Middle frontal gyrus (tissue), 1 donor: ENCODE measurements at regions not wholly inside any gene's neighbourhood (a gene's known extent, or its start where the extent isn't known, plus 50 kb on each side); places are given as distances from the start of the nearest gene placed in this dataset.
"Not testable (repeated sequence)": the region's sequence is repeated elsewhere in the genome, so short reads cannot be mapped to it uniquely, and the experiment has no call there.

ENCODE experiments used
- DNase-seq: peaks from one replicate; pipeline ENCODE4 v3.0.0-alpha.2; 2015; ENCODE audit warnings: low spot score; ENCODE audit errors: extremely low spot score

- DNase-seq: no peak
These were observed 58.0 kb upstream of the SLC25A48 start for GRCh38 chr5:135776457-135776856.

GRCh38 chr5:135761746-135762145, 72.7 kb upstream of the SLC25A48 start:
- DNase-seq: peak; percentile 8

DNA sequence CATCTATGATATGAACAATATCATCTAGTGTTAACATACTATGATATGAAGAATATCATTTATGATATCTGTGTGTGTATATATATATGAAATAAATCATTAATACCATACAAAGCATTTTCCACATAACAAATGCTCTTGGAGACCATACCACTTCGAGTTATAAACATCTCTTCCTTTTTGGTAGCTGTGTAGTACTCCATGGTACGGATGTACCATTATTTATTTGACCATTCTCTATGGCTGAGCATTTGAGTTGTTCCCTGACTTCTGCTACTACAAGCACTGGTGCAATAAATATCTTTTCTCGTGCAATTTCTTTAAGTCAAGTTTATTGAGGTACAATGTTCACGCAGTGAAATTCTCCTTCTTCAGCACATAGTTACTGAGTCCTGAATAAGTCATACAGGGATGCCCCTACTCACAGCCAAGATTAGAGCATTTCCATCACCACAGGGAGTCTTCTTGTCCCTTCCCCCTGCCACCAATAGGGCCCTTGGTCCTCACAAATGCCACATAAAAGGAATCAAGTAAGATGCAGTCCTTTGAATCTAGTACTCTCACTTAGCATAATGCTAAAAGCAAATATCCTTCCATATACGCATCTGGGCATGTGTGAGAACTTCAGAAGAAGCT, 75.2 kb upstream of the SLC25A48 start:
- DNase-seq: no peak

DNA sequence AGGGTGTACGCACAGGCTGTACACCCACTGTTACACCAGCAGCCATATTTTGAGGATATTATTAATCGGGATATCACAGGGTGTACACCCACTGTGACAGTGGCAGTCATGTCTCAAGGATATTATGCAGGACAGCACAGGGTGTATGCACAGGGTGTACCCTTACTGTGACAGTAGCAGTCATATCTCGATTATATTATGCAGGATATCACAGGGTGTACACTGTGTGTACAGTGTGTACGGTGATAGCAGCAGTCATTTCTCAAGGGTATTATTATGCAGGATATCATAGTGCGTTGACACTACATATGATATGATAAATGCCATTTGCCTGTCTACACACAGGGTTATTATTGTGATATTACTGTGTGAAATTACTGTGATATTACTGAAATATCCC, 80.5 kb upstream of the SLC25A48 start:
- DNase-seq: no peak

- no peak for DNase-seq
These were observed 84.0 kb upstream of the SLC25A48 start for GRCh38 chr5:135750506-135750905.

DNA sequence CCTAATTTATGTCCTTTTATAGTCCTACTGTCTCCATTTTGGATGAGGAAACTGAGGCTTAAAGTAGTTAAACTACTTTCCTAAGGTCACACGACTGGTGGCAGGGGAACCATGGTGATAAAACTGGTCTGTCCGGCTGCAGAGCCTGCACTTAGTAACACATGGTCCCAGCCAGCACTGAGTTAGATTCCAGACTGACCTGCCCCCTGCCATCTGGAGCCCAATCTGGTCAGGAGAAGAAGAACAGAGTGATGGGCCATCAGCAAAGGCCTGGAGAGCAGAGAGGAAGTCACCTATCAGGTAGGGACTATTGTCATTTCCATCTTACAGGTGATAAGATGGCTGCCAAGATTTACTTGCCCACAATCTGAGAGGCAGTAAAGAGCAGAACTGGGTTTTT, 86.6 kb upstream of the SLC25A48 start:
- DNase-seq: no peak

- DNase-seq: no peak
These were observed 88.5 kb upstream of the SLC25A48 start for GRCh38 chr5:135745897-135746500.

DNA sequence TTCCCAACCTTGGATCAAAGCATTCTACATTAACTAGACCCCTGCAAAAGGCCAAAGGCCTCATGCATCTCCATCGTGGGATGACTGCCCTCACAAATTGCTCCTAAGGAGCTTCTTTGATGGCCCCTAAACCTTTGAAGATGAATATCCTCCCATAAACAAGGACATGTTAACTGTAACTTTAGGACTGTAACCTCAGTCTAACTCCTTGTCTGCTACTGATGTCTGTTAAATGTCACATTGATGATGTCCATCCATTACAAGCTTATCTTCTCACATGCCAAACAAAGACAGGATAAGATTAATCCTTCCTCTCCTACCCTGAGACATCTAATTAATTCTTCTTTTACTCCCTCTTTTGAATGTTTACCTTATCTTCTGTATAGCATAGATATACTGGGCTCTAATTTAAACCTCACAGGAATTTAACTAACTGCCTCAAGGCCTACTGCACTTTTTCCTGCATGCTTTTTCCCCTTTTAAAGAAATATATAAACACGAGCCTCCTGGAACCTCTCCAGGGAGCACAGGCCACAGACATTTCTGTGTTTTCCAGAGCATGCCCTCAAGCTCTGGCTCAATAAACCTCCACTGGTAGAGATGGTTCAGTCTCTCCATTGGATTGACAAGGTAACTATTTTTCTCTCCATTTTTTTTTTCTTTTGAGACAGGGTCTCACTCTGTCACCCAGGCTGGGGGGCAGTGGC, 90.6 kb upstream of the SLC25A48 start:
- DNase-seq: no peak

- DNase-seq: no peak
These were observed 91.3 kb upstream of the SLC25A48 start for GRCh38 chr5:135743181-135743580.

DNA sequence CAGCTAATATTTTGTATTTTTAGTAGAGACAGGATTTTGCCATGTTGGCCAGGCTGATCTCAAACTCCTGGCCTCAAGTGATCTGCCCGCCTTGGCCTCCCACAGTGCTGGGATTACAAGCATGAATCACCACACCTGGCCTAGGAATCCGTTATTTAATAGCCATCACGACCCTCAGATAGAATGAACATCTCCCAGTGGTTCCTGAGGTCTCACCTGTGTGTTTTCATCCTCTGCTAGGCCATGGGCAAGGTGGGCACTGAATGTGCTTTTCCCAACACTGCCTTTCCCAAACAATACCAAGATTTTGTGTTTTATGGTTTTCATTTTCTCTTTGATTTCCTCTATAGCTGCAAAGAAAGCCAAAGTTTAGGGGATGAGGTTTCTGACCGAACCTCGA, 92.2 kb upstream of the SLC25A48 start:
- DNase-seq: not testable (repeated sequence)

- DNase-seq: no peak
These were observed 93.4 kb upstream of the SLC25A48 start for GRCh38 chr5:135741040-135741439.

DNA sequence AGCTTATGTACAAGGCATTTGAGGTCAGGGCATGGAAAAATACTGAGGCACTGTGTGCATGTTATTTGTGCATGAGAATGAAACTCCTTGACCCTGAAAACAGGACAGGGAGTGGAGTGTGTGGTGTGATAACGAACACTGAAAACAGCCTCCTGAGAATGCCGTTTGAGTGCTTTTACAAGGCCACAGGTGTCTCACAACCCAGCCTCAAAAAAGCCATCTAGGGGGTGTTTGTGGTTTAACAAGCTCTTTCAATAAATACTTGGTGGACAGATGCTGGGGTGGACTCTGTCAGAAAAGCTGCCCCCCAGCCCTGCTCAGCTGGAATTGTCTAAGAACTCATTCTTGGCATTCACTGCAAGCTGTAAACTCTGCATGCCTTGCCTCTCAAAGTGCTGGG, 94.0 kb upstream of the SLC25A48 start:
- no peak for DNase-seq

GRCh38 chr5:135739383-135739981, 95.0 kb upstream of the SLC25A48 start:
- no peak for DNase-seq

DNA sequence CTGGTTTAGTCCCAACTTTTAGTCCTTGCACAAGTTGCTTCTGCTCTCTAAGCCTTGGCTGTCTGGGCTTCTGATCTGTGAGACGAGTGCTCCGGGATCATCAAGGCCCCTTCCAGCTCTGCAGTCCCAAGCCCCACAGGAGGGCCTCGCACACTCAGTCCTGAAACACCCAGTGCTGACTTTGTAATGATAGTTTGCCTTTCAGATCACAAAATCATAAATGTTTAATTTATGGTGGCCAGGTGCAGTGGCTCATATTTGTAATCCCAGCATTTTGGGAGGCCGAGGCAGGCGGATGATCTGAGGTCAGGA, 95.9 kb upstream of the SLC25A48 start:
- no peak for DNase-seq

- no peak for DNase-seq
These were observed 96.5 kb upstream of the SLC25A48 start for GRCh38 chr5:135737701-135738563.

- DNase-seq: not testable (repeated sequence)
These were observed 97.5 kb upstream of the SLC25A48 start for GRCh38 chr5:135736952-135737351.

DNA sequence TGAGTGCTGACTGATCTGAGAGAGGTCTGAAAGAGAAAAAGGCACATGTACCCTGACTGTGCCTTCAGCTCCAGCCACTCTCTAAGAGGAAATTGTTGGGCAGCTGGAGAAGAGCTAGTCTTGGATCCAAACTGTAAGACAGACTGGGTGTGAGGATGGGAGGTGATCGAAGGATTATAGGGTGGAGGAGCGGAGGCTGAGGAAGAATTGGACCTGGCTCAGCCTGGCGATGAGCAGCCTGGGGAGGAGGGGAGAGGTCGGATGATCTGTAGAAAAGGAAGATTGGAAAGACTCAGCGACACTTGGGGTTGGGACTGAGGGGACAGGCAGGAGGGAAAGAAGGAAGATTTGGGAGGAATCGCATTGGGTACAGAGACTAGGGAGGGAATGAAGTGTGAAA, 98.6 kb upstream of the SLC25A48 start:
- no peak for DNase-seq

- not testable (repeated sequence) for DNase-seq
These were observed 99.5 kb upstream of the SLC25A48 start for GRCh38 chr5:135734956-135735355.

DNA sequence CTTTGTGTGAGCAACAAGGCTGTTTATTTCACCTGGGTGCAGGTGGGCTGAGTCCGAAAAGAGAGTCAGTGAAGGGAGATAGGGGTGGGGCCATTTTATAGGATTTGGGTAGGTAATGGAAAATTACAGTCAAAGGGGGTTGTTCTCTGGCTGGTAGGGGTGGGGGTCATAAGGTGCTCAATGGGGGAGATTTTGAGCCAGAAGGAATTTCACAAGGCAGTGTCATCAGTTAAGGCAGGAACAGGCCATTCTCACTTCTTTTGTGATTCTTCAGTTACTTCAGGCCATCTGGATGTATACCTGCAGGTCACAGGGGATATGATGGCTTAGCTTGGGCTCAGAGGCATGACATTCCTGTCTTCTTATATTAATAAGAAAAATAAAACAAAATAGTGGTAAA, 103.4 kb upstream of the SLC25A48 start:
- not testable (repeated sequence) for DNase-seq

GRCh38 chr5:135730161-135730560, 104.3 kb upstream of the SLC25A48 start:
- not testable (repeated sequence) for DNase-seq

GRCh38 chr5:135729321-135729786, 105.1 kb upstream of the SLC25A48 start:
- no peak for DNase-seq
